ENCODE measurements at regions not wholly inside any gene's neighbourhood (a gene's known extent, or its start where the extent isn't known, plus 50 kb on each side); places are given as distances from the start of the nearest gene placed in this dataset.
A peak's percentile ranks its signal among the peaks of the same experiment; 100 is the strongest.
"Not testable (repeated sequence)": the region's sequence is repeated elsewhere in the genome, so short reads cannot be mapped to it uniquely, and the experiment has no call there.

- DNase-seq (ENCODE audit: low read depth), result no peak
Measured at GRCh38 chr14:86990396-86990795, 1002.6 kb downstream of the GALC start.

DNA sequence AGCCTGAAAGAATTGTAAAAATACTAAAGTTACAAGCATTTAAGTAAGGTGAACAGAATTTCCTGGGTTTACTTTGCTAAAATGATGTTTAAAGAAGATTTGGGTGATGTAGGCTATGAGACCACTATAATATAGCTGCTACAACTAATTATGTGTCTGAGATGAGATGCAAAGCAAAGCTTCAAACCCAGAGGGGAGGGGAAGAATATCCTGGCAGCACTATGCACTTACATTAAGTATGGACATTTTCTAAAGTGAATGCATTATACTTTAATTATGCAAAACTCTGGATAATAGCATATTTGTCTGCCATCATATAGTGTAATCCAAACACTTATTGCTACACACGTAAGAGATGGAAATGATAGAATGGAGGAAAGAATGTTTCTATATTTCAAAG lies 1003.7 kb downstream of the GALC start:
- DNase-seq (ENCODE audit: low read depth), result no peak

- DNase-seq (ENCODE audit: low read depth), result no peak
Measured at GRCh38 chr14:86987966-86988365, 1005.0 kb downstream of the GALC start.

DNA sequence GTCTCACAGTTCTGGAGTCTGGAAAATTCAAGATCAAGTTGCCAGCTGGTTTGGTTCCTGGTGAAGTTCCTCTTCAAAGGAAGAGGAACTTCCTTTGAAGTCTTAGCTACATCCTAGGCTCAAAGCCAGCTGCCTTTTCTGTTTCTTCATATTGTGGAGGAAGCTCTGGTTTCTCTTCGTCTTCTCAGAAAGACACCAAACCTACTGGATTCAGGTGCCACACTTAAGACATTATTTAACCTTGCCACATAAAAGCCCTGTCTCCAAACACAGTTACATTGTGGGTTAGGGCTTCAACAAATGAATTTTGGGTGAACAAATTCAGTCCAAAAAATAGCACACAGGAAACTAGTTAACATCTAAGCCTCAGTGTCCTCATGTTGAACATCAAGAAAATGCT lies 1019.8 kb downstream of the GALC start:
- no peak for DNase-seq (ENCODE audit: low read depth)

GRCh38 chr14:86971292-86971691 lies 1021.7 kb downstream of the GALC start:
- DNase-seq (ENCODE audit: low read depth), result no peak

- DNase-seq (ENCODE audit: low read depth), result no peak
Measured at GRCh38 chr14:86961106-86961716, 1031.8 kb downstream of the GALC start.

DNA sequence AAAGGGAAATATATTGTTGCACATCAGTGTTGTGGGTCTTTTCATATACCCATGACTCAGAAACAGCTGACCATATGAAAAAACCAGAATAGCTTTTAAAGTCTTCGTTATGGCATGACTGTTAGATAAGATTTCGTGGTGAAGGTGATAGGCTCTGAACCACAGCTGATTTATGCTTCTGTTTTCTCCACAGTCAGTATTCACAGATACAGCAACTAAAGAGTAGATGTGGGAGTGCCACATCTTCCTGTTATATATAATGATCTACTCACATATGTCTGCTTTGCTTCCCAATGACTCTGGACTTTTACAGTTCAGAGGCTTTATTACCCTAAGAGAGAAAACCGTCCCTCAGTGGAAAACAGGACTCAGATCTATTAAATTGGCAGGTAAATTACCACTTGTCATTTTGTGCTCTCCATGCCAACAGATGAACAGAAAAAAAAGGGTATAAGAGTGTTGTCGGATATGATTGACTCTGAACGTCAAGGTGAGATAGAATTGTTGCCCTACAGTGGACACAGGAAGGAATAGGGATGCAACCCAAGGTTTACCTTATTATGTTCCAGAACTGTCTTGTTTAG lies 1037.1 kb downstream of the GALC start:
- DNase-seq (ENCODE audit: low read depth), result no peak

- DNase-seq (ENCODE audit: low read depth), result no peak
Measured at GRCh38 chr14:86954623-86955022, 1038.4 kb downstream of the GALC start.

- no peak for DNase-seq (ENCODE audit: low read depth)
Measured at GRCh38 chr14:86946446-86946845, 1046.5 kb downstream of the GALC start.

DNA sequence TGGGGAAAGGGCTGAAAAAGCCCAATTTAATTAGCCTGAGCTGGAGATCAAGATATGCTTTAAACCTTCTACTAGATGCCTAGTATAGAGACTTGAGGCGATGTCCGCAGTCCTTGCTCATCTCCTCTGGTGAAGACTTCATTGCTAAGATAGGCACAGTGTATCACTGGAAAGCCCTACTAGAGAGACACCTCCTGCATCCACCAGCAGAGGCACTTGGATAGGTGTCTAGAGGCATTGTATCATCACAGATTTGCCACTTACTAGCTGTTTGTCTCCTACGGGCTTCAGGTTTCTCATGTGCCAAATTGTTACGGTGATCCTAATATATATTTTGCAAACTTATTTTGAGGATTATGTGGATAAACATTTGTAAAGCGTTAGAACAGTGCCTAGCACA lies 1048.5 kb downstream of the GALC start:
- DNase-seq (ENCODE audit: low read depth), result no peak

- DNase-seq (ENCODE audit: low read depth), result no peak
Measured at GRCh38 chr14:86943391-86944365, 1049.3 kb downstream of the GALC start.

DNA sequence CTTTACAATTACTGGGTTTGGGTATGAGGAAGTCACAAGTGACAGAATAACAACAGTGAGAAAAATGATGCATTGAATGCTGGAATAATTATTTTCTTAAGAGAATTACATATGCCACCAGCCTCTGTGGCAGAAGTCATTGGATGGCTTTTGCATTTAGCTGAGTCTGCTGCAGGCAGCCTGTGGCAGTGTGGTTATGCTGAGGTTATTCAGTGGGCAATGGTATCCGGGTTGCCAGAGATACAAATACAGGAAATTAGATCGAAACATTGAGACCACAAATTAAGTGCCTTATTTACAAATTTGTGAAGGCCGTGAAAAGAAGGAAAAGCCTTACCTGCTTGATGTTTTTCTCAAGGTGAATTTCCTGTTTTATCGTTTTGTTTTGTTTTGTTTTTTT lies 1050.0 kb downstream of the GALC start:
- DNase-seq (ENCODE audit: low read depth), result no peak

DNA sequence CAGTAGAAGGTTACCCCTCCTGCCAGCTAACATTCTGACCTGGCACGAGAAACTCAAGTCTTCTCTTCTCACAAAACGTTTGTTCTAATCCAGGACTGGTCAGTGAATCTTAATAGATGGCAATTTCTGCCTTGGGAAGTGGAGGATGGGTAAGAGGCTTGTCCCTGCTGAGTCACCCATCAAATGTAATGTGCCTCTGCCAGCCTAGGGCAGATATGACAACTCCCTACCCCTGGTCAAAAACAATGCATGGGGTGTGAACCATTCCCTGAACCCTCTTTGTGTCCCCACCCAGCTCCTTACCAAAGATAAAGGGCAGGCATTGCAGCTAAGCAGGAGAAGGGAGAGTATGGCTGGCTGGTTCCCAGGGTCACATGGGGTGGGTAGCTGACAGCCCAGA lies 1052.9 kb downstream of the GALC start:
- DNase-seq (ENCODE audit: low read depth), result no peak

DNA sequence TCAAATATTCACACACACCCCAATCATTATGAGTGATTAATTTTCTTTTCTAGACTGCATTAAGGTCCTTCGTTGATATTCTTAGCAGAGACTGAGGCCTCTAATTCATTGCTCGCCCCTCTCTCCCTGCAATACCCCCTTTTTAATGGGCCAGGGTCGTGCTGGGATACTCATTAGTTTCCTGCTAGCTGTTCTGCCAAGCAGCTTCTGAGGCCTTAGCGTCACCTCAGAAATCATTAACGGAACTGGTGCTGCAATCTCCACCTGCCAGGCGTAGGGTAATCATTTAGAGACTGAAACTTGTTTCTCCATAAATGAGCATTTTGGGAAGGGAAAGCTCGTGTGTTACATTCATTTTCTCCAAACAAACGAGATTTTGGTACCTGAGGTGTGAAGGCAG lies 1054.7 kb downstream of the GALC start:
- no peak for DNase-seq (ENCODE audit: low read depth)

GRCh38 chr14:86936556-86936955 lies 1056.4 kb downstream of the GALC start:
- DNase-seq (ENCODE audit: low read depth), result no peak

DNA sequence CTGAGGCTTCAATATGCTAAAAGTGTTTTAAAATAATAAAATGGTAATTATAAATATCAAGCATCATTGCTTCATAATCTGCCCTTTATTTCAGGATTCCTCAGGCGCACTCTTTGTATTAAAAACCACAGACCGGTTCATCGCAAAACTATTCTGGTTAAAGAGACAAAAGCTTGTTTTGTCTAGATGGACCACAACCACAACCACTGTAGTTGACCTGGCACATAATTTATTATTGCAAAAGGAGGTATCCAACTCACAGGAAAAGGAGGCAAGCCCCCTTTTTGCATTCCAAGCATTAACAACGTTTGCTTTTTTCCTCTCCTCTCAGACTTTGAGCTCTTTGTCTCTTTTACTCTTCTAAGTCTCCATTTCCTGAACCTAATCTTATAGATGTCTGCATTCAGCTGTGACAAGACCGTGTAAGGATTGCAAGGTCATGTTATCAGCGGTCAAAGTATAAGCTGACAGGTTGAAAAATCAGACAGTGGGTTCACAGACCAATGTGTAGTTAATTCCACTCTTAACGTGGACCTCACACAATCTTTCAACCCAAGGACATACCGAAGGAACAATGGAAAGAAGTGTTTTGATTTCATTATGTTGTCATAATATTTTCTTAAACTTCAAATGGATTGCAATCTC lies 1057.6 kb downstream of the GALC start:
- peak; percentile 22 for DNase-seq (ENCODE audit: low read depth)

GRCh38 chr14:86933958-86934595 lies 1058.9 kb downstream of the GALC start:
- no peak for DNase-seq (ENCODE audit: low read depth)

DNA sequence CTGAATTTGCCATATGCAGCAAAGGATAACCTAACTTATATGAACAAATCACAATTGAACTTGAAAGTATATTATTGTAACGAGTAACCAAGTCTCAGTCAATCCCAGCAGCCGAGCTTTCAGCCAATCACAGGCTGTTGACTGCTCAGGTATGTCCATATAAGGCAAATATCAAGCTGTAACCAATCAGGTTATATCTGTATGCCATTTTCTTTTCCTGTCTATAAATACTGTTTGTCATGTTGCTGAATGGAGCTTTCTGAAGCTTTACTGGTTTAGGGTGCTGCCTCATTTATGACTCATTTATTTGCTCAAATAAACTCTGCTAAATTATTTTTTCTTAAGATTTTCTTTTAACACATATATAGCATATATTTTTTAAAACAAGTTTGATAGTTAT lies 1059.5 kb downstream of the GALC start:
- DNase-seq (ENCODE audit: low read depth), result no peak

DNA sequence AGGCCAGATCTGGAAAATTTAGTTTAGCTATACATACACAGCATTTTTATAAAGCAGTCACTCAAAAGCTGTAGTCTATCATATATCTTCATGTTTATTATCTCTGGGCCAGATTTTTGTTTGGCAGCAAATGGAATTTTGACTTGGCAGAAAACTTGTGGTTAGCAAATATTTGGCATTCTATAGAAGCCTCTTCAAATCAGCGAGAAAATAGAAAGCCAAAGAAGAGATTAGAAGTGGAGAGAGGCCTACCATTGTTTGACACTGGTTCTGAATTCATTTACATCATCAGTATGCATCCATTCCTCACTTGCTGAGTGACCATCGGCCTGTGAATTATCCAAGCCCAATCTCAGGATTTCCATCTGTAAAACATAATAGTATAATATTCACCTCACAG lies 1077.6 kb downstream of the GALC start:
- peak; percentile 32 for DNase-seq (ENCODE audit: low read depth)

GRCh38 chr14:86912709-86913108 lies 1080.3 kb downstream of the GALC start:
- DNase-seq (ENCODE audit: low read depth), result no peak

DNA sequence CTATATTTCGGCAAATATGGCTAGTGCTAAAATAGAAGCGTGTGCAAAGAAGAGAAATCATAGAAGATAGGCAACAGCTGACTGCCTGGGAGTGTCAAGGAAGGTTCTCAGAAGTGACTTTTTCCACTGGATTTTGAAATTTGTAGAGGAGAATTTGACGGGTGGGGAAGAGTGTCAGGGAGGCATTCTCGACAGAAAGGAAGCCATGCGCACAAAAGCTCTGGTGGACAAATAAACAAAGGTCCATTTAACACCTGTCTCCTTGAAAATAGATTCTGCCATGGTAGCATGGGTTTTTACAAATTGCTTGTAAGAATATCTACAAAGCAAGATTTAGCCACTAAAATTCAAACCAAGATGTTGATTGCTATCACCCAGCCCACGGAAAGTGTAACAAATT lies 1081.5 kb downstream of the GALC start:
- no peak for DNase-seq (ENCODE audit: low read depth)

- DNase-seq (ENCODE audit: low read depth), result not testable (repeated sequence)
Measured at GRCh38 chr14:86905386-86905926, 1087.5 kb downstream of the GALC start.

Measured in iris pigment epithelial cell (primary cell).